ENCODE measurements at regions not wholly inside any gene's neighbourhood (a gene's known extent, or its start where the extent isn't known, plus 50 kb on each side); places are given as distances from the start of the nearest gene placed in this dataset.

GRCh38 chr2:180892091-180892490 is 88.3 kb upstream of the UBE2E3 start:
- TF ChIP-seq, protein P1, sequence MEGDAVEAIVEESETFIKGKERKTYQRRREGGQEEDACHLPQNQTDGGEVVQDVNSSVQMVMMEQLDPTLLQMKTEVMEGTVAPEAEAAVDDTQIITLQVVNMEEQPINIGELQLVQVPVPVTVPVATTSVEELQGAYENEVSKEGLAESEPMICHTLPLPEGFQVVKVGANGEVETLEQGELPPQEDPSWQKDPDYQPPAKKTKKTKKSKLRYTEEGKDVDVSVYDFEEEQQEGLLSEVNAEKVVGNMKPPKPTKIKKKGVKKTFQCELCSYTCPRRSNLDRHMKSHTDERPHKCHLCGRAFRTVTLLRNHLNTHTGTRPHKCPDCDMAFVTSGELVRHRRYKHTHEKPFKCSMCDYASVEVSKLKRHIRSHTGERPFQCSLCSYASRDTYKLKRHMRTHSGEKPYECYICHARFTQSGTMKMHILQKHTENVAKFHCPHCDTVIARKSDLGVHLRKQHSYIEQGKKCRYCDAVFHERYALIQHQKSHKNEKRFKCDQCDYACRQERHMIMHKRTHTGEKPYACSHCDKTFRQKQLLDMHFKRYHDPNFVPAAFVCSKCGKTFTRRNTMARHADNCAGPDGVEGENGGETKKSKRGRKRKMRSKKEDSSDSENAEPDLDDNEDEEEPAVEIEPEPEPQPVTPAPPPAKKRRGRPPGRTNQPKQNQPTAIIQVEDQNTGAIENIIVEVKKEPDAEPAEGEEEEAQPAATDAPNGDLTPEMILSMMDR (tag by site-specific recombination; IDR thresholded peaks at IDR 0.05) = no peak
- TF ChIP-seq ZNF544 (tag by site-specific recombination; IDR thresholded peaks at IDR 0.05) (no peak), WT1 (tag by site-specific recombination; IDR thresholded peaks at IDR 0.05) (no peak), OSR2 (tag by site-specific recombination; IDR thresholded peaks at IDR 0.05) (no peak), ZNF473 (tag by site-specific recombination; IDR thresholded peaks at IDR 0.05) (no peak), ZBTB8A (tag by site-specific recombination; IDR thresholded peaks at IDR 0.05) (no peak), ZNF423 (tag by site-specific recombination; IDR thresholded peaks at IDR 0.05) (no peak)
- TF ChIP-seq, protein P2, sequence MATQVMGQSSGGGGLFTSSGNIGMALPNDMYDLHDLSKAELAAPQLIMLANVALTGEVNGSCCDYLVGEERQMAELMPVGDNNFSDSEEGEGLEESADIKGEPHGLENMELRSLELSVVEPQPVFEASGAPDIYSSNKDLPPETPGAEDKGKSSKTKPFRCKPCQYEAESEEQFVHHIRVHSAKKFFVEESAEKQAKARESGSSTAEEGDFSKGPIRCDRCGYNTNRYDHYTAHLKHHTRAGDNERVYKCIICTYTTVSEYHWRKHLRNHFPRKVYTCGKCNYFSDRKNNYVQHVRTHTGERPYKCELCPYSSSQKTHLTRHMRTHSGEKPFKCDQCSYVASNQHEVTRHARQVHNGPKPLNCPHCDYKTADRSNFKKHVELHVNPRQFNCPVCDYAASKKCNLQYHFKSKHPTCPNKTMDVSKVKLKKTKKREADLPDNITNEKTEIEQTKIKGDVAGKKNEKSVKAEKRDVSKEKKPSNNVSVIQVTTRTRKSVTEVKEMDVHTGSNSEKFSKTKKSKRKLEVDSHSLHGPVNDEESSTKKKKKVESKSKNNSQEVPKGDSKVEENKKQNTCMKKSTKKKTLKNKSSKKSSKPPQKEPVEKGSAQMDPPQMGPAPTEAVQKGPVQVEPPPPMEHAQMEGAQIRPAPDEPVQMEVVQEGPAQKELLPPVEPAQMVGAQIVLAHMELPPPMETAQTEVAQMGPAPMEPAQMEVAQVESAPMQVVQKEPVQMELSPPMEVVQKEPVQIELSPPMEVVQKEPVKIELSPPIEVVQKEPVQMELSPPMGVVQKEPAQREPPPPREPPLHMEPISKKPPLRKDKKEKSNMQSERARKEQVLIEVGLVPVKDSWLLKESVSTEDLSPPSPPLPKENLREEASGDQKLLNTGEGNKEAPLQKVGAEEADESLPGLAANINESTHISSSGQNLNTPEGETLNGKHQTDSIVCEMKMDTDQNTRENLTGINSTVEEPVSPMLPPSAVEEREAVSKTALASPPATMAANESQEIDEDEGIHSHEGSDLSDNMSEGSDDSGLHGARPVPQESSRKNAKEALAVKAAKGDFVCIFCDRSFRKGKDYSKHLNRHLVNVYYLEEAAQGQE (tag by site-specific recombination; IDR thresholded peaks at IDR 0.05) = no peak
- TF ChIP-seq, protein P3, sequence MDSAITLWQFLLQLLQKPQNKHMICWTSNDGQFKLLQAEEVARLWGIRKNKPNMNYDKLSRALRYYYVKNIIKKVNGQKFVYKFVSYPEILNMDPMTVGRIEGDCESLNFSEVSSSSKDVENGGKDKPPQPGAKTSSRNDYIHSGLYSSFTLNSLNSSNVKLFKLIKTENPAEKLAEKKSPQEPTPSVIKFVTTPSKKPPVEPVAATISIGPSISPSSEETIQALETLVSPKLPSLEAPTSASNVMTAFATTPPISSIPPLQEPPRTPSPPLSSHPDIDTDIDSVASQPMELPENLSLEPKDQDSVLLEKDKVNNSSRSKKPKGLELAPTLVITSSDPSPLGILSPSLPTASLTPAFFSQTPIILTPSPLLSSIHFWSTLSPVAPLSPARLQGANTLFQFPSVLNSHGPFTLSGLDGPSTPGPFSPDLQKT (IDR thresholded peaks at IDR 0.05; ENCODE audit: borderline replicate concordance, low read depth, low read length) = no peak
- TF ChIP-seq, protein P4, sequence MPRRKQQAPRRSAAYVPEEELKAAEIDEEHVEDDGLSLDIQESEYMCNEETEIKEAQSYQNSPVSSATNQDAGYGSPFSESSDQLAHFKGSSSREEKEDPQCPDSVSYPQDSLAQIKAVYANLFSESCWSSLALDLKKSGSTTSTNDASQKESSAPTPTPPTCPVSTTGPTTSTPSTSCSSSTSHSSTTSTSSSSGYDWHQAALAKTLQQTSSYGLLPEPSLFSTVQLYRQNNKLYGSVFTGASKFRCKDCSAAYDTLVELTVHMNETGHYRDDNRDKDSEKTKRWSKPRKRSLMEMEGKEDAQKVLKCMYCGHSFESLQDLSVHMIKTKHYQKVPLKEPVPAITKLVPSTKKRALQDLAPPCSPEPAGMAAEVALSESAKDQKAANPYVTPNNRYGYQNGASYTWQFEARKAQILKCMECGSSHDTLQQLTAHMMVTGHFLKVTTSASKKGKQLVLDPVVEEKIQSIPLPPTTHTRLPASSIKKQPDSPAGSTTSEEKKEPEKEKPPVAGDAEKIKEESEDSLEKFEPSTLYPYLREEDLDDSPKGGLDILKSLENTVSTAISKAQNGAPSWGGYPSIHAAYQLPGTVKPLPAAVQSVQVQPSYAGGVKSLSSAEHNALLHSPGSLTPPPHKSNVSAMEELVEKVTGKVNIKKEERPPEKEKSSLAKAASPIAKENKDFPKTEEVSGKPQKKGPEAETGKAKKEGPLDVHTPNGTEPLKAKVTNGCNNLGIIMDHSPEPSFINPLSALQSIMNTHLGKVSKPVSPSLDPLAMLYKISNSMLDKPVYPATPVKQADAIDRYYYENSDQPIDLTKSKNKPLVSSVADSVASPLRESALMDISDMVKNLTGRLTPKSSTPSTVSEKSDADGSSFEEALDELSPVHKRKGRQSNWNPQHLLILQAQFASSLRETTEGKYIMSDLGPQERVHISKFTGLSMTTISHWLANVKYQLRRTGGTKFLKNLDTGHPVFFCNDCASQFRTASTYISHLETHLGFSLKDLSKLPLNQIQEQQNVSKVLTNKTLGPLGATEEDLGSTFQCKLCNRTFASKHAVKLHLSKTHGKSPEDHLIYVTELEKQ (tag by site-specific recombination; IDR thresholded peaks at IDR 0.05; ENCODE audit: borderline replicate concordance) = no peak
